CD4-positive, CD25-positive, alpha-beta regulatory T cell (primary cell): ENCODE measurements at regions not wholly inside any gene's neighbourhood (a gene's known extent, or its start where the extent isn't known, plus 50 kb on each side); places are given as distances from the start of the nearest gene placed in this dataset.
A peak's percentile ranks its signal among the peaks of the same experiment; 100 is the strongest.

Experiments
- ATAC-seq, 2 donors: fragments of 150-1000 bp; cut with Tn5 transposase; one replicate each; pipeline ENCODE4 v1.10.0; 2021; ENCODE audit warnings: low read depth in 2 of 2, moderate number of reproducible peaks in 2 of 2, moderate library complexity in 1 of 2
- DNase-seq, 3 donors: peaks; one replicate each; pipeline versions ENCODE4 v3.0.0 to v3.0.0-alpha.2; 2012 to 2022; ENCODE audit warnings: mixed read lengths in 1 of 3
- H3K27ac ChIP-seq: one replicate; pipeline ENCODE4 v1.7.0; 2013; ENCODE audit warnings: mild to moderate bottlenecking, low read length; ENCODE audit not compliant: insufficient read depth, poor library complexity, severe bottlenecking
- H3K27me3 ChIP-seq: one replicate; pipeline ENCODE4 v1.7.0; 2013; ENCODE audit warnings: low read length; ENCODE audit not compliant: control insufficient read depth, insufficient read depth
- H3K36me3 ChIP-seq: one replicate; pipeline ENCODE4 v1.7.0; 2013; ENCODE audit warnings: mild to moderate bottlenecking, low read length, moderate library complexity; ENCODE audit not compliant: control insufficient read depth, insufficient read depth
- H3K4me1 ChIP-seq: 2 replicates; pipeline ENCODE4 v1.7.0; 2013; ENCODE audit warnings: mild to moderate bottlenecking, low read length; ENCODE audit not compliant: insufficient read depth, control insufficient read depth, poor library complexity, severe bottlenecking
- H3K4me3 ChIP-seq: one replicate; pipeline ENCODE4 v1.7.0; 2013; ENCODE audit warnings: low read depth, mild to moderate bottlenecking, low read length, moderate library complexity
- H3K9me3 ChIP-seq, 2 experiments: 1 replicate in 1 of 2; 2 replicates in 1 of 2; pipeline ENCODE4 v1.7.0; 2013; ENCODE audit warnings: low read length in 2 of 2, mild to moderate bottlenecking in 1 of 2, moderate library complexity in 1 of 2; ENCODE audit not compliant: control insufficient read depth in 2 of 2
- H3K27ac Mint-ChIP-seq, 3 donors: one replicate each; pipeline ENCODE4 v1.8.0; 2020 to 2022; ENCODE audit warnings: mild to moderate bottlenecking in 3 of 3, mixed read lengths in 3 of 3, moderate library complexity in 2 of 3
- H3K27me3 Mint-ChIP-seq: one replicate; pipeline ENCODE4 v1.8.0; 2022; ENCODE audit warnings: mild to moderate bottlenecking, mixed read lengths
- H3K36me3 Mint-ChIP-seq: one replicate; pipeline ENCODE4 v1.8.0; 2020; ENCODE audit warnings: mixed read lengths
- H3K4me1 Mint-ChIP-seq, 4 donors: one replicate each; pipeline ENCODE4 v1.8.0; 2020 to 2022; ENCODE audit warnings: mixed read lengths in 4 of 4, mild to moderate bottlenecking in 1 of 4
- H3K4me3 Mint-ChIP-seq, 4 donors: one replicate each; pipeline ENCODE4 v1.8.0; 2020 to 2022; ENCODE audit warnings: mild to moderate bottlenecking in 4 of 4, mixed read lengths in 4 of 4, moderate library complexity in 3 of 4
- H3K9me3 Mint-ChIP-seq, 7 donors: one replicate each; pipeline ENCODE4 v1.8.0; 2020 to 2022; ENCODE audit warnings: mixed read lengths in 7 of 7, mild to moderate bottlenecking in 3 of 7, moderate library complexity in 2 of 7

- Mint-ChIP-seq H3K9me3 (peaks cover 0 to 4% (median 0%) of the 10 kb centered on the region in 7 donors), H3K4me1 (peaks cover 31 to 76% (median 48%) of the 10 kb centered on the region in 4 donors), H3K36me3 (no peaks in the 10 kb centered on the region), H3K4me3 (peak overlapping the region; percentile 80 to 84 (median 82)), H3K27me3 (no peaks in the 10 kb centered on the region), H3K27ac (peak overlapping the region; percentile 82 to 96 (median 95))
- H3K4me1 ChIP-seq = peaks cover 38% of the 10 kb centered on the region
- H3K27ac ChIP-seq = peak overlapping the region; percentile 53
- peak overlapping the region; percentile 64 for H3K4me3 ChIP-seq
- no peaks in the 10 kb centered on the region for H3K27me3 ChIP-seq
- no peaks in the 10 kb centered on the region for H3K36me3 ChIP-seq
- ATAC-seq (peak; percentile 83 to 89), DNase-seq (peak in 2 of 3 donors; percentile 54 to 81)
- peaks cover 0 to 3% of the 10 kb centered on the region in 2 experiments for H3K9me3 ChIP-seq
These were observed 74.1 kb upstream of the POMGNT2 start for GRCh38 chr3:43180027-43180426.

- Mint-ChIP-seq H3K9me3 (peaks cover 0 to 10% (median 5%) of the 10 kb centered on the region in 7 donors), H3K36me3 (peaks cover 6% of the 10 kb centered on the region), H3K27ac (peak overlapping the region in 2 of 3 donors; percentile 82 to 95), H3K4me1 (peaks cover 31 to 73% (median 46%) of the 10 kb centered on the region in 4 donors), H3K27me3 (no peaks in the 10 kb centered on the region), H3K4me3 (peak overlapping the region; percentile 23 to 82 (median 49))
- Histone ChIP-seq H3K9me3 (peaks cover 8 to 13% of the 10 kb centered on the region in 2 experiments), H3K4me3 (no peak overlapping the region), H3K4me1 (peaks cover 38% of the 10 kb centered on the region), H3K27ac (no peak overlapping the region), H3K27me3 (no peaks in the 10 kb centered on the region), H3K36me3 (no peaks in the 10 kb centered on the region)
- no peak for ATAC-seq
- no peak for DNase-seq
These were observed 73.0 kb upstream of the POMGNT2 start for GRCh38 chr3:43178891-43179366.

GRCh38 chr3:43177085-43177484 lies 71.2 kb upstream of the POMGNT2 start:
- no peak overlapping the region for H3K4me3 ChIP-seq
- no peaks in the 10 kb centered on the region for H3K36me3 ChIP-seq
- Mint-ChIP-seq H3K4me1 (peaks cover 20 to 56% (median 37%) of the 10 kb centered on the region in 4 donors), H3K27ac (peak overlapping the region; percentile 13 to 78 (median 24)), H3K27me3 (no peaks in the 10 kb centered on the region), H3K4me3 (peak overlapping the region in 1 of 4 donors; percentile 21), H3K36me3 (peaks cover 15% of the 10 kb centered on the region), H3K9me3 (peaks cover 0 to 22% (median 7%) of the 10 kb centered on the region in 7 donors)
- peaks cover 18 to 24% of the 10 kb centered on the region in 2 experiments for H3K9me3 ChIP-seq
- H3K4me1 ChIP-seq = peaks cover 36% of the 10 kb centered on the region
- H3K27ac ChIP-seq = no peak overlapping the region
- DNase-seq (no peak), ATAC-seq (no peak)
- H3K27me3 ChIP-seq = no peaks in the 10 kb centered on the region

GRCh38 chr3:43176666-43177065 lies 70.8 kb upstream of the POMGNT2 start:
- no peak for DNase-seq
- no peak for ATAC-seq
- H3K27me3 ChIP-seq = no peaks in the 10 kb centered on the region
- Mint-ChIP-seq H3K27me3 (no peaks in the 10 kb centered on the region), H3K9me3 (peaks cover 0 to 22% (median 7%) of the 10 kb centered on the region in 7 donors), H3K36me3 (peaks cover 15% of the 10 kb centered on the region), H3K27ac (peak overlapping the region; percentile 66 to 88 (median 78)), H3K4me3 (peak overlapping the region in 2 of 4 donors; percentile 14 to 49), H3K4me1 (peaks cover 20 to 54% (median 36%) of the 10 kb centered on the region in 4 donors)
- peaks cover 18 to 24% of the 10 kb centered on the region in 2 experiments for H3K9me3 ChIP-seq
- no peaks in the 10 kb centered on the region for H3K36me3 ChIP-seq
- no peak overlapping the region for H3K4me3 ChIP-seq
- H3K27ac ChIP-seq = no peak overlapping the region
- H3K4me1 ChIP-seq = peaks cover 33% of the 10 kb centered on the region

GRCh38 chr3:43175541-43175940 lies 69.7 kb upstream of the POMGNT2 start:
- peaks cover 21 to 43% (median 26%) of the 10 kb centered on the region in 4 donors for H3K4me1 Mint-ChIP-seq
- H3K9me3 Mint-ChIP-seq = peaks cover 0 to 22% (median 15%) of the 10 kb centered on the region in 7 donors
- no peak for DNase-seq
- peaks cover 22% of the 10 kb centered on the region for H3K4me1 ChIP-seq
- no peak overlapping the region for H3K4me3 ChIP-seq
- H3K27me3 Mint-ChIP-seq = peaks cover 5% of the 10 kb centered on the region
- H3K4me3 Mint-ChIP-seq = no peak overlapping the region
- peak overlapping the region in 1 of 3 donors; percentile 79 for H3K27ac Mint-ChIP-seq
- H3K27me3 ChIP-seq = no peaks in the 10 kb centered on the region
- peaks cover 18 to 24% of the 10 kb centered on the region in 2 experiments for H3K9me3 ChIP-seq
- ATAC-seq = no peak
- no peaks in the 10 kb centered on the region for H3K36me3 ChIP-seq
- peaks cover 15% of the 10 kb centered on the region for H3K36me3 Mint-ChIP-seq
- no peak overlapping the region for H3K27ac ChIP-seq

GRCh38 chr3:43173949-43174348 lies 68.1 kb upstream of the POMGNT2 start:
- Mint-ChIP-seq H3K9me3 (peaks cover 0 to 22% (median 15%) of the 10 kb centered on the region in 7 donors), H3K36me3 (peaks cover 15% of the 10 kb centered on the region), H3K4me3 (no peak overlapping the region), H3K27ac (peak overlapping the region in 2 of 3 donors; percentile 6 to 18), H3K27me3 (peaks cover 10% of the 10 kb centered on the region), H3K4me1 (peaks cover 13 to 27% (median 14%) of the 10 kb centered on the region in 4 donors)
- no peaks in the 10 kb centered on the region for H3K36me3 ChIP-seq
- no peak overlapping the region for H3K4me3 ChIP-seq
- no peak for DNase-seq
- ATAC-seq = no peak
- H3K27ac ChIP-seq = no peak overlapping the region
- no peaks in the 10 kb centered on the region for H3K27me3 ChIP-seq
- peaks cover 18 to 24% of the 10 kb centered on the region in 2 experiments for H3K9me3 ChIP-seq
- H3K4me1 ChIP-seq = peaks cover 6% of the 10 kb centered on the region

- ATAC-seq = no peak
- Histone ChIP-seq H3K27ac (no peak overlapping the region), H3K27me3 (no peaks in the 10 kb centered on the region), H3K9me3 (peaks cover 20 to 26% of the 10 kb centered on the region in 2 experiments), H3K4me3 (no peak overlapping the region), H3K4me1 (no peaks in the 10 kb centered on the region), H3K36me3 (no peaks in the 10 kb centered on the region)
- peaks cover 1 to 26% (median 16%) of the 10 kb centered on the region in 7 donors for H3K9me3 Mint-ChIP-seq
- H3K27ac Mint-ChIP-seq = no peak overlapping the region
- peaks cover 0 to 14% (median 7%) of the 10 kb centered on the region in 4 donors for H3K4me1 Mint-ChIP-seq
- H3K27me3 Mint-ChIP-seq = peaks cover 10% of the 10 kb centered on the region
- no peak for DNase-seq
- peaks cover 15% of the 10 kb centered on the region for H3K36me3 Mint-ChIP-seq
- H3K4me3 Mint-ChIP-seq = no peak overlapping the region
These were observed 65.9 kb upstream of the POMGNT2 start for GRCh38 chr3:43171748-43172147.

GRCh38 chr3:43170553-43170952 lies 64.7 kb upstream of the POMGNT2 start:
- no peak for DNase-seq
- Histone ChIP-seq H3K9me3 (peaks cover 27 to 38% of the 10 kb centered on the region in 2 experiments), H3K27me3 (no peaks in the 10 kb centered on the region), H3K36me3 (no peaks in the 10 kb centered on the region), H3K4me1 (no peaks in the 10 kb centered on the region), H3K27ac (no peak overlapping the region), H3K4me3 (no peak overlapping the region)
- Mint-ChIP-seq H3K4me1 (peaks cover 0 to 8% (median 2%) of the 10 kb centered on the region in 4 donors), H3K27ac (no peak overlapping the region), H3K27me3 (peaks cover 10% of the 10 kb centered on the region), H3K36me3 (peaks cover 20% of the 10 kb centered on the region), H3K9me3 (peaks cover 1 to 37% (median 16%) of the 10 kb centered on the region in 7 donors), H3K4me3 (no peak overlapping the region)
- ATAC-seq = no peak
